ENCODE measurements at regions not wholly inside any gene's neighbourhood (a gene's known extent, or its start where the extent isn't known, plus 50 kb on each side); places are given as distances from the start of the nearest gene placed in this dataset.

GRCh38 chr12:127192391-127192790 lies 1074.6 kb upstream of the TMEM132C start:
- Histone ChIP-seq H3K9ac (ENCODE audit: low read length) (no peak overlapping the region), H2AFZ (ENCODE audit: low read length) (no peak overlapping the region), H3F3A (ENCODE audit: insufficient read depth, low read length) (no peaks in the 10 kb centered on the region), H3K9me2 (ENCODE audit: low read depth, low read length) (no peaks in the 10 kb centered on the region), H3K4me1 (ENCODE audit: insufficient read depth, low read length, severe bottlenecking) (no peaks in the 10 kb centered on the region), H3K9me3 (ENCODE audit: low read length) (no peaks in the 10 kb centered on the region), H3K79me2 (ENCODE audit: insufficient read depth, low read length) (no peaks in the 10 kb centered on the region), H4K20me1 (ENCODE audit: insufficient read depth, low read length) (no peaks in the 10 kb centered on the region), H3K4me3 (ENCODE audit: low read depth, low read length, poor library complexity, severe bottlenecking) (no peak overlapping the region), H3K27ac (ENCODE audit: low read depth, low read length, poor library complexity, severe bottlenecking) (no peak overlapping the region), H3K36me3 (ENCODE audit: insufficient read depth, low read length) (no peaks in the 10 kb centered on the region), H3K27me3 (ENCODE audit: insufficient read depth, low read length) (no peaks in the 10 kb centered on the region), H3K4me2 (ENCODE audit: low read length) (no peak overlapping the region)
- no peak for TF ChIP-seq CTCF (IDR thresholded peaks at IDR 0.05; ENCODE audit: low read length)
- TF ChIP-seq EZH2 (IDR thresholded peaks at IDR 0.05; ENCODE audit: borderline replicate concordance, low read length): no peak

- H3K27me3 ChIP-seq (ENCODE audit: insufficient read depth, low read length): no peaks in the 10 kb centered on the region
- H3K9me2 ChIP-seq (ENCODE audit: low read depth, low read length): no peaks in the 10 kb centered on the region
- no peaks in the 10 kb centered on the region for H3K79me2 ChIP-seq (ENCODE audit: insufficient read depth, low read length)
- H4K20me1 ChIP-seq (ENCODE audit: insufficient read depth, low read length): no peaks in the 10 kb centered on the region
- H3K9ac ChIP-seq (ENCODE audit: low read length): no peak overlapping the region
- no peaks in the 10 kb centered on the region for H3F3A ChIP-seq (ENCODE audit: insufficient read depth, low read length)
- no peaks in the 10 kb centered on the region for H3K9me3 ChIP-seq (ENCODE audit: low read length)
- H3K4me3 ChIP-seq (ENCODE audit: low read depth, low read length, poor library complexity, severe bottlenecking): no peak overlapping the region
- H3K36me3 ChIP-seq (ENCODE audit: insufficient read depth, low read length): no peaks in the 10 kb centered on the region
- H3K27ac ChIP-seq (ENCODE audit: low read depth, low read length, poor library complexity, severe bottlenecking): no peak overlapping the region
- no peak overlapping the region for H3K4me2 ChIP-seq (ENCODE audit: low read length)
- H2AFZ ChIP-seq (ENCODE audit: low read length): no peak overlapping the region
- no peaks in the 10 kb centered on the region for H3K4me1 ChIP-seq (ENCODE audit: insufficient read depth, low read length, severe bottlenecking)
- TF ChIP-seq CTCF (IDR thresholded peaks at IDR 0.05; ENCODE audit: low read length) (no peak), EZH2 (IDR thresholded peaks at IDR 0.05; ENCODE audit: borderline replicate concordance, low read length) (no peak)
Measured at GRCh38 chr12:127193341-127193740, 1073.6 kb upstream of the TMEM132C start.

GRCh38 chr12:127194176-127194575 lies 1072.8 kb upstream of the TMEM132C start:
- no peaks in the 10 kb centered on the region for H3K79me2 ChIP-seq (ENCODE audit: insufficient read depth, low read length)
- no peaks in the 10 kb centered on the region for H4K20me1 ChIP-seq (ENCODE audit: insufficient read depth, low read length)
- H3F3A ChIP-seq (ENCODE audit: insufficient read depth, low read length): no peaks in the 10 kb centered on the region
- H3K9me2 ChIP-seq (ENCODE audit: low read depth, low read length): no peaks in the 10 kb centered on the region
- H3K36me3 ChIP-seq (ENCODE audit: insufficient read depth, low read length): no peaks in the 10 kb centered on the region
- no peaks in the 10 kb centered on the region for H3K4me1 ChIP-seq (ENCODE audit: insufficient read depth, low read length, severe bottlenecking)
- H3K27ac ChIP-seq (ENCODE audit: low read depth, low read length, poor library complexity, severe bottlenecking): no peak overlapping the region
- H2AFZ ChIP-seq (ENCODE audit: low read length): no peak overlapping the region
- TF ChIP-seq EZH2 (IDR thresholded peaks at IDR 0.05; ENCODE audit: borderline replicate concordance, low read length): no peak
- TF ChIP-seq CTCF (IDR thresholded peaks at IDR 0.05; ENCODE audit: low read length): no peak
- no peaks in the 10 kb centered on the region for H3K27me3 ChIP-seq (ENCODE audit: insufficient read depth, low read length)
- no peak overlapping the region for H3K4me2 ChIP-seq (ENCODE audit: low read length)
- H3K9me3 ChIP-seq (ENCODE audit: low read length): no peaks in the 10 kb centered on the region
- H3K9ac ChIP-seq (ENCODE audit: low read length): no peak overlapping the region
- no peak overlapping the region for H3K4me3 ChIP-seq (ENCODE audit: low read depth, low read length, poor library complexity, severe bottlenecking)
